ENCODE measurements at regions not wholly inside any gene's neighbourhood (a gene's known extent, or its start where the extent isn't known, plus 50 kb on each side); places are given as distances from the start of the nearest gene placed in this dataset.
"Not testable (repeated sequence)": the region's sequence is repeated elsewhere in the genome, so short reads cannot be mapped to it uniquely, and the experiment has no call there.

GRCh38 chr6:14224359-14225103, 107.0 kb downstream of the CD83 start:
- H3K27ac Mint-ChIP-seq: no peak overlapping the region
- no peaks in the 10 kb centered on the region for H3K4me1 Mint-ChIP-seq (ENCODE audit: low read depth in 2 of 2)
- peaks cover 0 to 8% of the 10 kb centered on the region in 2 donors for H3K27me3 Mint-ChIP-seq
- H3K4me3 Mint-ChIP-seq: no peak overlapping the region
- H3K36me3 Mint-ChIP-seq: no peaks in the 10 kb centered on the region
- no peak for ATAC-seq
- DNase-seq (ENCODE audit: low spot score): no peak
- H3K9me3 Mint-ChIP-seq: no peaks in the 10 kb centered on the region

DNA sequence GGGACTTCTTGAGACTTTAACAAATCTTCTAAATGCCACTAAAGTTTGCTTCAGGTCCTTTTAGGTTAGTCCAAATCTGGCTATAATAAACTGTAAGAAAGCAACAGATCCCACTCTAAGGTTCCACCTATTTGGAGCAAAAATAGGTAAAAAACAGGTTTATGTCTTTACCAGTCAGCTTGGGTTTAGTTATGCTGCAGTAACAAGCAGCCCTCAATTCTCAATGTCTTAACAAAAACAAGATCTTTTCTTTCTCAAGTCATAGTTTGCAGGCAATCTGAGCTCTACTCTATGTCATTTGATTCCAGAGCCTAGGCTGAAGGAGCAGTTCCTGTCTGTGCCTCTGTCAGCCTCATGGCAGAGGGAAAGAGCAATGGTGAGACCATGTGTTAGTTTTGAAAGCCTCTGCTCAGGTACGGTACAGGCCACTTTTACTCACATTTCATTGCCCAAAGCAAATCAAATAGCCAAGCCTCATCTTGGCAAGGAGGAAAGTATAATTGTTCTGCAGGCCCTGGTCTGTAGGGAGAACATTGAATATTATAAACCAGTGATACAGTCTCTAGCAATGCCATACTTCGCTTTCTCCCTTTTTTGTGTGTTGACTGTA, 108.6 kb downstream of the CD83 start:
- no peak for DNase-seq (ENCODE audit: low spot score)
- Mint-ChIP-seq H3K9me3 (no peaks in the 10 kb centered on the region), H3K27me3 (peaks cover 0 to 8% of the 10 kb centered on the region in 2 donors), H3K4me3 (no peak overlapping the region), H3K4me1 (ENCODE audit: low read depth in 2 of 2) (no peaks in the 10 kb centered on the region), H3K27ac (no peak overlapping the region), H3K36me3 (no peaks in the 10 kb centered on the region)
- no peak for ATAC-seq

- Mint-ChIP-seq H3K36me3 (no peaks in the 10 kb centered on the region), H3K4me1 (ENCODE audit: low read depth in 2 of 2) (no peaks in the 10 kb centered on the region), H3K4me3 (no peak overlapping the region), H3K27ac (no peak overlapping the region), H3K27me3 (peaks cover 0 to 5% of the 10 kb centered on the region in 2 donors), H3K9me3 (no peaks in the 10 kb centered on the region)
- DNase-seq (ENCODE audit: low spot score) (no peak), ATAC-seq (no peak)
These were observed 111.0 kb downstream of the CD83 start for GRCh38 chr6:14228571-14228970.

DNA sequence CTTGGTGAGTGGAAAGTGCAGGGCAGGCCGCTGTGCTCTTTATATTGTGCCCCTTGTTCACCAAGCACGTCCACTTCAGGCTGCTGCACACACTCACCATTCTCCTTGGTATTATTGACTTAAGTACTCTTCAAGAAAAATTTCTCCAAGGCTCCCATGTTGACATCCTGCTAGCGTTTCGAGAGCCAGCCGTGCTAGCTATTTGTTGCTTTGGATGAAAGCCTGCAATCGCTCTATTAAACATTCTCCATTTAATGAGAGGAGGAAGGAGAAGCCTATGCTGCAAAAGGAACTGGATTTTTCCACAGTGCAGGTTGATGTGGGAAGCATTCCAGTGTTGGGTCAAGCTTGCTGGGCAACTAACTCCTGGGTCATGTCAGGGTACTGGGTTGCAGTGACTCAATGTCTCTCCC, 113.5 kb downstream of the CD83 start:
- H3K36me3 Mint-ChIP-seq: no peaks in the 10 kb centered on the region
- no peak for DNase-seq (ENCODE audit: low spot score)
- H3K27me3 Mint-ChIP-seq: peaks cover 0 to 3% of the 10 kb centered on the region in 2 donors
- ATAC-seq: no peak
- H3K9me3 Mint-ChIP-seq: no peaks in the 10 kb centered on the region
- H3K4me1 Mint-ChIP-seq (ENCODE audit: low read depth in 2 of 2): no peaks in the 10 kb centered on the region
- H3K4me3 Mint-ChIP-seq: no peak overlapping the region
- H3K27ac Mint-ChIP-seq: no peak overlapping the region

DNA sequence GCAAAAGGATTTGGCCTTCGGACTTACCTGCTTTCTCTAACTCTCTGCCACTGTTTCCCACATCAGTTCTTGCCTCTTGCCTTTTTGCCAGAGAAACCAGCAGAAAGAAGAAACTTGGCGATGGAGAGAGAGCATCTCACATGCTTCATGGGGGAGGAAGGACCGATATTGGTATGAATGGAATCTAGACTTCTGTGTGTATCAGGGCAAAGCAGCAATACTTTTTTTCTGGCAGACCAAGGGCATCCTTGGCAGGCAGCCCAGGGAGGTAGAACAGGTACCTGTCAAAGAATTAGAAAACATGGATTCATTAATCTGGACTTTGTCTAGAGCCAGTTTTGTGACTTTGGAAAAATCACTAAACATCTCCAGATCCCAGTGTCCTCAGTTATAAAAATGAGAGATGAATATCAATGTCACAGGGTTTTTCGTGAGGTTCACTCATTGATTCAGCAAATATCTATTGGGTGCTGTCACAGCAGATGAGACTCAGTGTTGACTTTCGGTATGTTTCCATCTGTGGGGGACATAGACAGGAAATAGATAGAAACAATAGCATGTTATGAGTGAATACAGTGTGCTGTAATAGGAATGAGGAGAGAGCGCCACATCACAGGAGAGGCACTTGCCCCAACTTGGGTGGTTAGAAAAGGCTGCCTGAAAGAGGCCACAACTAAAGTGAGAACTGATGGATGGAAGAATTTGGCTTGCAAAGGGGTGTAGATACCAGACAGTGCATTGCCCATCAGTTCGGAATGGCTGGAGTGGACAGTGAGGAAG, 114.1 kb downstream of the CD83 start:
- no peak for DNase-seq (ENCODE audit: low spot score)
- Mint-ChIP-seq H3K4me1 (ENCODE audit: low read depth in 2 of 2) (no peaks in the 10 kb centered on the region), H3K4me3 (no peak overlapping the region), H3K27ac (no peak overlapping the region), H3K9me3 (no peaks in the 10 kb centered on the region), H3K27me3 (peaks cover 0 to 3% of the 10 kb centered on the region in 2 donors), H3K36me3 (no peaks in the 10 kb centered on the region)
- no peak for ATAC-seq

DNA sequence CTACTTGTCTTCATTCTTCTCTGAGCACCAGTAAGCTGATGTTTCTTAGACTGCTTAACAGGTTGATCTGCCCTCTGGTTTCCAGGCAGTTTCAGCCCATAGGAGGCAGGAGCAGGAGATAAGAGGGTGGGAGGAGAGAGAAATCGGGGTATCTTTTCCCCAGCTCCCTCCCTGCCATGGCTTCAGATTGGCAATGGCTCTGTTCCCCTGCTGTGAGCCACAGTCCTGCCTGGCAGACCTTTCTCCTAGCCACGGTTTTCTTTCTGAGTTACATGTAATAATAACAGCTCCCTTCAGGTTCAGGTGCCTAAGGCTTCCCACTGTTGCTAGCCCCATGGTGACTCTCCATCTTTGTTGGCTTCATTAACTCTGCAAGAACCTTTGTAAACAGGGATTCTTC, 115.3 kb downstream of the CD83 start:
- Mint-ChIP-seq H3K27ac (no peak overlapping the region), H3K36me3 (no peaks in the 10 kb centered on the region)

DNA sequence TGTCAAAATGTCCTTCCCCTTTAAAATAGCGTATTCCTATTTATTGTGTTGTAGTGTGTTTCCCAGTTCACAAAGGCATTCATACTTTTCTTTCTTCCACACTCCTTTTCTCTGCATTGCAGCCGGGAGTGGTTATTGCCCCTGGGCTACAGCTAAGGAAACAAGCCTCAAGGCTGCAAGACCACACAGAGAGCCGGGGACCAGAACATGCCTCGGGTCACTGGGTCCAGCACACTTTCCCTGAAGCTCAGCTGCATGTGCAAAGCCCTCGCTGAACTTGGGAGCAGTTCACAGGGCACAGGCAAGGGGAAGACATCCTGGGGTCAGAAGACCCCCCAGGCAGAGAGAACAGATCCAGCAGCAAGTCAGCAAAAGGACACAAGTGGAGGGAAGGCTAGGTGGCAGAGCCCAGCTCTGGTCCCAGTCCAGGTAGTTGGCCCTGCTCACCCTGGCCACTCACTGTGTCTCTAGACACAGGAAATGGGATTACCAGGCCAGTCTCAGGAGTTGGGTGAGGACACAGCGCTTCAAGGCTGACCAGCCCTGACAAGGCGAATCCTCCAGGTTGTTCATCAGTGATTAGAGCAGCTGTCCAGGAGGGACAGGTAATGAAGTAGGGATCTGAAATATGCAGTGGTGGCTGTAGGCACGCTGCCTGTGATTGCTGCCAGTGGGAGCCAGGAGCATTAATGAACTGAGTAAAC, 118.2 kb downstream of the CD83 start:
- Mint-ChIP-seq H3K4me1 (ENCODE audit: low read depth in 2 of 2) (peaks cover under 1% of the 10 kb centered on the region in 2 donors), H3K27me3 (no peaks in the 10 kb centered on the region), H3K27ac (no peak overlapping the region), H3K4me3 (no peak overlapping the region), H3K9me3 (no peaks in the 10 kb centered on the region), H3K36me3 (no peaks in the 10 kb centered on the region)
- no peak for ATAC-seq
- DNase-seq (ENCODE audit: low spot score): no peak

More for the DNA sequence above, 115.3 kb downstream of the CD83 start:
- DNase-seq (ENCODE audit: low spot score) (no peak), ATAC-seq (no peak)
- no peak overlapping the region for H3K4me3 Mint-ChIP-seq
- H3K27me3 Mint-ChIP-seq: no peaks in the 10 kb centered on the region
- H3K9me3 Mint-ChIP-seq: no peaks in the 10 kb centered on the region
- no peaks in the 10 kb centered on the region for H3K4me1 Mint-ChIP-seq (ENCODE audit: low read depth in 2 of 2)

GRCh38 chr6:14239097-14239496, 121.5 kb downstream of the CD83 start:
- Mint-ChIP-seq H3K27ac (no peak overlapping the region), H3K36me3 (no peaks in the 10 kb centered on the region), H3K9me3 (no peaks in the 10 kb centered on the region), H3K4me1 (ENCODE audit: low read depth in 2 of 2) (peaks cover 6 to 8% of the 10 kb centered on the region in 2 donors), H3K4me3 (no peak overlapping the region), H3K27me3 (no peaks in the 10 kb centered on the region)
- ATAC-seq (no peak), DNase-seq (ENCODE audit: low spot score) (no peak)

DNA sequence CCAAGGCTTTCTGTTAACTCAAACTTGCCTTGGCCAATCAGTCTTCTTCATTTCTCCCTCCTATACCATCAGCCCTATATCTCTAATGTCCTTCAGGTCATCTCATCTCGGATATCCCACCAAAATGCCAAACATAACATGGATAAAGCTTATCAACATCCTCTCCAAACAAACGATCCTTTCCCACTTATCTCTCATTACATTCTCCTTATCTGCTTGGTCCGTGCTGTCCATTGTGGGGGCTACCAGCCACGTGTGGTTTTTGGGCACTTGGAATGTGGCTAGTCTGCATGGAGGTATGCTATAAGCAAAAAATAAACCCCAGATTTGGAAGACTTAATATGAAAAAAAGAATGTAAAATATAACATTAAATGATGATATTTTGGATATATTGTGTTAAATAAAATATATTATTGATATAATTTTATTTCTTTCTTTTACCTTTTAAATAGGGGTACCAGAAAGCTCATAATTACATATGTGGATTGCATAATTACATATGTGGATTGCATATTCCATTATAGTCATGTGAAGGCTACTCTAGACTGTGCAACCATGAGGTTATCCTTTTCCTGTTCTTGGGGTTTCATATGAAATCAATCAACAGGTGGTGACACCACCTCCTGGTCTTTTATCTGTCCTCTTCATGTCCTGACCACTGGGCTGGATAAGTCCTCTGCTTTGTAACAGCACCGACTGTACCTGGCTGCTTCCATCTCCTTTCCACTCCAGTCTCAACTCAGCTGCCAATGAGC, 123.0 kb downstream of the CD83 start:
- Mint-ChIP-seq H3K27me3 (peaks cover 2 to 3% of the 10 kb centered on the region in 2 donors), H3K27ac (no peak overlapping the region), H3K4me3 (no peak overlapping the region), H3K4me1 (ENCODE audit: low read depth in 2 of 2) (peaks cover 6 to 8% of the 10 kb centered on the region in 2 donors), H3K9me3 (no peaks in the 10 kb centered on the region), H3K36me3 (no peaks in the 10 kb centered on the region)
- ATAC-seq (no peak), DNase-seq (ENCODE audit: low spot score) (no peak)

- no peak for DNase-seq (ENCODE audit: low spot score)
- H3K36me3 Mint-ChIP-seq: no peaks in the 10 kb centered on the region
- no peaks in the 10 kb centered on the region for H3K9me3 Mint-ChIP-seq
- H3K4me3 Mint-ChIP-seq: no peak overlapping the region
- H3K27me3 Mint-ChIP-seq: peaks cover 3 to 5% of the 10 kb centered on the region in 2 donors
- no peak overlapping the region for H3K27ac Mint-ChIP-seq
- peaks cover 6 to 8% of the 10 kb centered on the region in 2 donors for H3K4me1 Mint-ChIP-seq (ENCODE audit: low read depth in 2 of 2)
- no peak for ATAC-seq
These were observed 123.9 kb downstream of the CD83 start for GRCh38 chr6:14241255-14242070.

GRCh38 chr6:14242912-14243311, 125.3 kb downstream of the CD83 start:
- not testable (repeated sequence) for H3K4me3 Mint-ChIP-seq; H3K4me1 Mint-ChIP-seq (ENCODE audit: low read depth in 2 of 2); H3K36me3 Mint-ChIP-seq; DNase-seq (ENCODE audit: low spot score); H3K27me3 Mint-ChIP-seq; H3K9me3 Mint-ChIP-seq; H3K27ac Mint-ChIP-seq; ATAC-seq

DNA sequence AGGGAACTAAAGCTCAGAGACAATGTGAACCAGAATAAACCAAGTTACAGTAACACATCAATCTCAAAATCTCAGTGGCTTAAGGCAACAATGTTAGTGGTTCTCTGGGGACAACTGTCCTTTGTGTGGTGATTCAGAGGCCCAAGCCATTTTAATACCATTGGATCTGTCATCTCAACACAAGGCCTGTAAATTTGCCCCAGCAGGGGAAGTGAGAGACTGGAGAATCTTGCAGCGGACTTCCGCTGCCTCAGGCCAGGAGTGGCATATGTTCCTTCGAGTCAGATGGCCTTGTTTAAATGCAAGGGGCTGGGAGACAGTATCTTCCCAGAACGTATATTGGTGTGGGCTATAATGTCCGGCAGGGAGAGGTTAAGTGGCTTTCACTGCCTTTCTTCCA, 126.0 kb downstream of the CD83 start:
- no peak overlapping the region for H3K27ac Mint-ChIP-seq
- no peaks in the 10 kb centered on the region for H3K9me3 Mint-ChIP-seq
- ATAC-seq: no peak
- peaks cover 3 to 5% of the 10 kb centered on the region in 2 donors for H3K27me3 Mint-ChIP-seq
- no peak overlapping the region for H3K4me3 Mint-ChIP-seq
- peaks cover 6 to 8% of the 10 kb centered on the region in 2 donors for H3K4me1 Mint-ChIP-seq (ENCODE audit: low read depth in 2 of 2)
- no peaks in the 10 kb centered on the region for H3K36me3 Mint-ChIP-seq
- DNase-seq (ENCODE audit: low spot score): no peak
